Pons (tissue), 1 donor: ENCODE measurements at regions not wholly inside any gene's neighbourhood (a gene's known extent, or its start where the extent isn't known, plus 50 kb on each side); places are given as distances from the start of the nearest gene placed in this dataset.
"Not testable (repeated sequence)": the region's sequence is repeated elsewhere in the genome, so short reads cannot be mapped to it uniquely, and the experiment has no call there.

ENCODE experiments used
- DNase-seq: peaks from one replicate; pipeline ENCODE4 v3.0.0-alpha.2; 2016; ENCODE audit warnings: low spot score

DNA sequence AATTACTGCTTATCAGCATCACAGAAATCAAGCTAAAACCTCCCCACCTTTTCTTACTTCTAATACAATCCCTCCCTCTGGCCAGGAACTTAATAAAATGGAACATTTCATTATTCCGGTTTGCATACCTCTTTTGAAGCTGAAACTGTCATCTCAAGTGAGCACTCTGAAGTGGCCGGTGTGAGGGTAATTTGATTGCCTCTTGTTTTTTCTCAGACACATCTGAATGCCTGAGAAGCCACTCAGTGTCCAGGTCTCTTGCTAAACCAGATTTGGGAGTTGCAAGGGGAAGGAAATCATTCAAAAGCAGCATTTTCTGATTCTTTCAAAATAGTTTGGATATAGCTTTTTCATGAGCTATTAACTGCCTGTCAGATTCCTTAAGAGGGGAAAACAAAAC lies 190.3 kb downstream of the C1D start:
- DNase-seq: no peak

- no peak for DNase-seq
Measured at GRCh38 chr2:67873916-67874315, 188.9 kb downstream of the C1D start.

GRCh38 chr2:67876176-67876575 lies 186.6 kb downstream of the C1D start:
- no peak for DNase-seq

DNA sequence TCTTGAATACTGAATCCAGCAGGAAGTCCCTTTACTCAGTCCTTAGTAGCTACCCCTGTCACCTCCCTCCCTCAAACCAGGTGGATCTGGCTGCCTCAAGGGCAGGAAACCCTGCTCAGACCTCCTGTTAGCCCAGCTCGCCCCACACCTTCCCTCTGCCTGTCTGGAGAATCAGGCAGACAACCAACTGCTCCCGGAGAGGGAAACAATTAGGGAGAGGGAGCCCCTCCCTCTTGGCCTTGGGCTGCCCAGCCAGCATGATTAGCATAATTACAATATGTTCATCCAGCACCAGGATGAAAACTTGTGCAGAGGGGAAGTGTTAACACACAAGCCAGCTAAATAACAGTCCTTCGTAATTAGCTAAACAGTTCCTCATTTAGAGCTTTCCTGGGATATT lies 185.5 kb downstream of the C1D start:
- no peak for DNase-seq

DNA sequence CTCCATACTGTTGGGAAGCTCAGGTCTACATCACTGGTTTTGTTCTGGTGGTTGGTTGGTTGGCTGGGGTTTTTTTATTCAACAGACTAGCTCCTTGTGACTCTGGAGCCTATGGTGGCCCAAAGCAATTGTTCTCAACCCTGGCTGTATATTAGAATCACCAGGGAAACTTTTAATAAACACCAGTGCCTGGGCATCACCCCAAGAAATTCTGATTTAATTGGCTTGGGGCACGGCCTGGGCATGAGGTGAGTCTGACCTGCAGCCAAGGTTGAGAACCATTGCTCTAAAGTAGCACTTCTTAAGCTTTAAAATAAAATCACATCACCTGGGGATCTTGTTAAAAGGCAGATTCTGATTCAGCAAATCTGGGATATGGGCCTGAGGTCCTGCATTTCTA lies 184.1 kb downstream of the C1D start:
- no peak for DNase-seq

- DNase-seq: no peak
Measured at GRCh38 chr2:67879586-67880290, 183.1 kb downstream of the C1D start.

- DNase-seq: no peak
Measured at GRCh38 chr2:67880291-67880761, 182.5 kb downstream of the C1D start.

DNA sequence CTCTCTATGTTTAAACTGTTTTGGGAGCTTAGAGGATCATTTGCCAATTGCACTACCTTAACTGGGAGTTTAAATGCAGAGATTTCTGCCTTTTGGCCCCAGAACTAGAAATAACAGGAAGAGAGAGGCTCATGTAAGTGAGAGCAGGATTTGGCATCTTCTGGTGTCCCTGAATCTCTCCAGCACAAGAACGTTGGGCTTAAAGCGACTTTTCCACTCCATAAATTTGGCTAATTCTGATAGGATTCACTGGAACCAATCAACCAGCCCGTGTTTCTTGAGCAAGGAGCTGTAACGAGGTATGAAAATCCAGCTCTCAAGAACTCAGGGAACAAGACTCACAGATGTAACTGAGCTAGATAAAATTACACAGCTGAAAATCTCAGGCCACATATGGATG lies 181.0 kb downstream of the C1D start:
- no peak for DNase-seq

GRCh38 chr2:67883316-67884087 lies 179.3 kb downstream of the C1D start:
- peak; percentile 9 for DNase-seq

- no peak for DNase-seq
Measured at GRCh38 chr2:67888351-67889005, 174.3 kb downstream of the C1D start.

- no peak for DNase-seq
Measured at GRCh38 chr2:67889056-67889455, 173.7 kb downstream of the C1D start.

DNA sequence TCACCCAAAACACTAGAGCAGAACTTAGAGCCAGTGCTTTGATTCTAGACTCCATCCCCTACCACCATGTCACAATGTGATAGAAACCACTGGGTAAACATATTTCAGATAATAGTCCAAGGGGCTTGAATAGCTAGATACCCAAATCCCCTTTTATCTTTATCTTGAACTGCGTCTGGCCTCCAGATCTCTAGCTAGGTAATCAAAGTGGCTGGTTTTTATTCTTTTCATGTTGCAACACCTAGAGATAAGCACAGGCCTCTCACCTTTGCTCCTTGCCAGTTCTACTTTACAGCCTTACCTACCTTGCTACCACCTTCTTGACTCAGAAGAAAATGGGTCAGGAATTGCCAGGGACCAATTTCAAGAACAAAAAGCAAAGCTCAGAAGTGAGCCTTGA lies 171.2 kb downstream of the C1D start:
- no peak for DNase-seq

DNA sequence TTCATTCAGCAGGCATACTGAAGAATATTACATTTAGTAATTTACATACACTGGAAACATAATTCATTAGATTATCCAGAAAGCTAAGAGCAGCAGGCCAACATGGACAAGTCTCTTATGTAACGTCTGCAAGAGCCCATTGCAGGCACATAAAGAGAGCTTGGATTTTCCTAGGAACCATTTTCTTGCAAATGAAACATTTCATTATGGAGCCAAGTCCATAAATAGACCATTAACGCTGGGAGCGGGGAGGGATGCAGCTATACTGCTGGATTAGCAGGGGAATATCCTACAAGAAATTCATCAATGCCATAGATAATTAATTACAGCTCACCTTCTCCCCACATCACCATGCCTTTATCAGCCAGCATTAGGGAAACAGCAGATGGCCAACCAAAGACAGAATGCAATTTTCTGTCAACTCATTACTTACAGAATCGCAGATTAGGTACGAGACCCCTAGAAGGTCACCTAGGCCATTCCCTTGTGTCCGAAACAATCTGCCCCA lies 170.4 kb downstream of the C1D start:
- DNase-seq: no peak

- no peak for DNase-seq
Measured at GRCh38 chr2:67895227-67895941, 167.4 kb downstream of the C1D start.

DNA sequence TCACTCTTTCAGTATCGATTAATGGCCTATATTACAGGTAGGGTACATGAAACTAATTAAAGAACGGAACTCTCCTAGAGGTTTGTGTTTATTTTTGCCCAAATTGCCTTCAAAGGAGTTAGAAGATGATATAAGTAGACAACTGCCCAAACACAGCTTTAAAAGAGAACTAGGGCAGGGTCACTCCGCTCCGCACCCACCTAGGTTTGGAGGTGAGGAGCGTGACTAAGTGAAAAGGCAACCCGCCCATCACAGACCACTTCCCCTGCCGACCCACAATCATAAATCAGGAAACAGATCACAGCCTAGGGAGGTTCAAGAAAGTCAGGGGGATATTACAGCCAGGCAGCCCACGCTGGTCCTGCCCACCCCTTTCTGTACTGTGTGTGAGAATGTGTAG lies 166.7 kb downstream of the C1D start:
- DNase-seq: no peak

DNA sequence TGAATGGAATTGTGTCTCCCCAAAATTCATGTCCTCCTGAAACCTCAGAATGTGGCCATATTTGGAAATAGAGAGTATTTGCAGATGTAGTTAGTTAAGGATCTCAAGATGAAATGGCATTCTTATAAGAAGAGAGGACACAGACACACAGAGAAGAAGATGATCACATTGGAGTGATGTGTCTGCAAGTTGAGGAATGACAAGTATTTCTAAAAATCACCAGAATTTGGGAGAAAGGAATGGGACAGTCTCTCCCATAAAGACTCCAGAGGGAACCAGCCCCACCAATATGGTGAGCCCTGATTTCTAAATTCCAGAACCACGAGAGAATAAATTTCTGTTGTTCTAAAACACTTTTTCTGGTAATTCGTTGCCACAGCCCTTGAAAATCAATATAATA lies 166.3 kb downstream of the C1D start:
- no peak for DNase-seq

DNA sequence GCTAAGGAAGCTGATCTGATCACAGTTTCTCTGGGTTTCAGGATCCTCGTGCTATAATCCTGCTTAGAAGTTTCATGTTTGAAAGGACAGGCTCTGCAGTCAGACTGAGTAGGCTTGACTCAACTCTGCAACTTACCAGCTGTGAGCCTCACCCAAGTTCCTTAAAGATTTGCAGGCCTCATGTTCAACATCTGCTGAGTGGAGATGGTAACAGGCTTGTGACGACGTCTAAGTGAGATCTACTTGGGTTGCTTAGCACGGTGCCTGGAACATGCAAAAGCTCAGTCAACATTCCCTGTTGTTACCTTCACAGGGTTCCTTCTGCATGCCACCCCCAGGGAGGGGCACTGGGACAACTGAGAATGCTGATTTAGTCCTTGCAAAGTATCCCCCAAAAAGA lies 164.2 kb downstream of the C1D start:
- DNase-seq: no peak

GRCh38 chr2:67899187-67899586 lies 163.6 kb downstream of the C1D start:
- no peak for DNase-seq

- DNase-seq: no peak
Measured at GRCh38 chr2:67900826-67901225, 162.0 kb downstream of the C1D start.

DNA sequence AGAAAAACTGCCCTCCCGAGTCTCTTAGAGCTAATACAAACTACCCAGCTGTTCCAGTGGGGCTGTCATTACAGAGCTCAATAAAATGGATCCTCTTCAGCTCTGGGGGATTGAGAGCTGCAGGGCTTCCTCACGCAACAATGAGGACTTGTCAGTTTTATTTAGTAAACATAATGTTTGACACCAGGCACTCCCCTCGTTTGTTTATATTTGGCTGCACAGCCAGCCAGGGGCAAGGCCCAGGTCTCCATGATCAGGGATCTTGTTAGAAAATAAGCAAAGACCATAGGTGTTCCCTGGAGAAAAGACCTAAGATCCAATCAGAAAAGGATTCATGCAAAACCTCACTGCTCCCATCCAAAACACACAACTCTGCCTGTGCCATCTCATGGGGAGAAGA lies 158.2 kb downstream of the C1D start:
- no peak for DNase-seq

- no peak for DNase-seq
Measured at GRCh38 chr2:67904966-67905365, 157.8 kb downstream of the C1D start.

GRCh38 chr2:67906547-67906946 lies 156.3 kb downstream of the C1D start:
- DNase-seq: not testable (repeated sequence)
